ENCODE measurements at regions not wholly inside any gene's neighbourhood (a gene's known extent, or its start where the extent isn't known, plus 50 kb on each side); places are given as distances from the start of the nearest gene placed in this dataset.

- TF ChIP-seq, protein P1, sequence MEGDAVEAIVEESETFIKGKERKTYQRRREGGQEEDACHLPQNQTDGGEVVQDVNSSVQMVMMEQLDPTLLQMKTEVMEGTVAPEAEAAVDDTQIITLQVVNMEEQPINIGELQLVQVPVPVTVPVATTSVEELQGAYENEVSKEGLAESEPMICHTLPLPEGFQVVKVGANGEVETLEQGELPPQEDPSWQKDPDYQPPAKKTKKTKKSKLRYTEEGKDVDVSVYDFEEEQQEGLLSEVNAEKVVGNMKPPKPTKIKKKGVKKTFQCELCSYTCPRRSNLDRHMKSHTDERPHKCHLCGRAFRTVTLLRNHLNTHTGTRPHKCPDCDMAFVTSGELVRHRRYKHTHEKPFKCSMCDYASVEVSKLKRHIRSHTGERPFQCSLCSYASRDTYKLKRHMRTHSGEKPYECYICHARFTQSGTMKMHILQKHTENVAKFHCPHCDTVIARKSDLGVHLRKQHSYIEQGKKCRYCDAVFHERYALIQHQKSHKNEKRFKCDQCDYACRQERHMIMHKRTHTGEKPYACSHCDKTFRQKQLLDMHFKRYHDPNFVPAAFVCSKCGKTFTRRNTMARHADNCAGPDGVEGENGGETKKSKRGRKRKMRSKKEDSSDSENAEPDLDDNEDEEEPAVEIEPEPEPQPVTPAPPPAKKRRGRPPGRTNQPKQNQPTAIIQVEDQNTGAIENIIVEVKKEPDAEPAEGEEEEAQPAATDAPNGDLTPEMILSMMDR (IDR thresholded peaks at IDR 0.05): no peak
- TF ChIP-seq POLR2A (IDR thresholded peaks at IDR 0.05) (no peak), POLR2AphosphoS5 (IDR thresholded peaks at IDR 0.05) (no peak), EP300 (IDR thresholded peaks at IDR 0.05) (no peak)
Observed at GRCh38 chr14:37865719-37866549, 270.5 kb downstream of the TTC6 start.

All from upper lobe of left lung (tissue), 4 donors.